ENCODE measurements at regions not wholly inside any gene's neighbourhood (a gene's known extent, or its start where the extent isn't known, plus 50 kb on each side); places are given as distances from the start of the nearest gene placed in this dataset.

DNA sequence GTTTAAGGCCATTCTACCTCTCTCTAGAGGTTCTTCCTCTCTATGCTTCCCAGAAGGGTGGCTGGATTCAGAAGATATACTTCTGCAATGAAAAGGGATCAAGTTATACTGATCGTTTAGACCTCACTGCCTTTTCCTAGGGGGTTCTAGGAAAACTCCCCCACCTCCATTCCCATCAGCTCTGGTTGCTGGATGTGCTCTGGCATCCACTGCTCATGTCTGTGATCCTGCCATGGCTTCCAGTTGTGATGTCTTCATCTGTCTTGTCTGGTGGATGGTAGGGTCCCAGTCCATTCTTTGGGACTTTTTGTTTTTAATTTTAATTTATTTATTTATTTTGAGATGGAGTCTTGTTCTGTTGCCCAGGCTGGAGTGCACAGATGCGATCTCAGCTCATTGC is 118.4 kb downstream of the BTBD3 start:
- no peaks in the 10 kb centered on the region for H3K36me3 Mint-ChIP-seq
- no peak overlapping the region for H3K27ac Mint-ChIP-seq
- no peak overlapping the region for H3K4me3 Mint-ChIP-seq
- H3K9me3 Mint-ChIP-seq, result peaks cover 5% of the 10 kb centered on the region; the same call in 1 of the 2 replicates
- CTCF ChIA-PET, result no interaction called here
- H3K27me3 Mint-ChIP-seq (ENCODE audit: low read depth), result no peaks in the 10 kb centered on the region
- ATAC-seq (no peak), DNase-seq (ENCODE audit: low spot score) (no peak)
- POLR2A ChIA-PET, result no interaction called here
- TF ChIP-seq ZNF232 (CRISPR knock-in tag; IDR thresholded peaks at IDR 0.05) (no peak), ARID4B (CRISPR knock-in tag; IDR thresholded peaks at IDR 0.05; ENCODE audit: borderline replicate concordance) (no peak), PREB (CRISPR knock-in tag; IDR thresholded peaks at IDR 0.05; ENCODE audit: borderline replicate concordance) (no peak), ZNF138 (CRISPR knock-in tag; conservative IDR thresholded peaks at IDR 0.05) (no peak), E2F4 (CRISPR knock-in tag; IDR thresholded peaks at IDR 0.05; ENCODE audit: borderline replicate concordance, low read depth) (no peak), TCF7 (CRISPR knock-in tag; IDR thresholded peaks at IDR 0.05; ENCODE audit: low read depth) (no peak), IRF1 (CRISPR knock-in tag; IDR thresholded peaks at IDR 0.05) (no peak), FOXK1 (CRISPR knock-in tag; IDR thresholded peaks at IDR 0.05) (no peak), ZNF263 (CRISPR knock-in tag; IDR thresholded peaks at IDR 0.05; ENCODE audit: low read depth) (no peak)
- TF ChIP-seq, protein P1, sequence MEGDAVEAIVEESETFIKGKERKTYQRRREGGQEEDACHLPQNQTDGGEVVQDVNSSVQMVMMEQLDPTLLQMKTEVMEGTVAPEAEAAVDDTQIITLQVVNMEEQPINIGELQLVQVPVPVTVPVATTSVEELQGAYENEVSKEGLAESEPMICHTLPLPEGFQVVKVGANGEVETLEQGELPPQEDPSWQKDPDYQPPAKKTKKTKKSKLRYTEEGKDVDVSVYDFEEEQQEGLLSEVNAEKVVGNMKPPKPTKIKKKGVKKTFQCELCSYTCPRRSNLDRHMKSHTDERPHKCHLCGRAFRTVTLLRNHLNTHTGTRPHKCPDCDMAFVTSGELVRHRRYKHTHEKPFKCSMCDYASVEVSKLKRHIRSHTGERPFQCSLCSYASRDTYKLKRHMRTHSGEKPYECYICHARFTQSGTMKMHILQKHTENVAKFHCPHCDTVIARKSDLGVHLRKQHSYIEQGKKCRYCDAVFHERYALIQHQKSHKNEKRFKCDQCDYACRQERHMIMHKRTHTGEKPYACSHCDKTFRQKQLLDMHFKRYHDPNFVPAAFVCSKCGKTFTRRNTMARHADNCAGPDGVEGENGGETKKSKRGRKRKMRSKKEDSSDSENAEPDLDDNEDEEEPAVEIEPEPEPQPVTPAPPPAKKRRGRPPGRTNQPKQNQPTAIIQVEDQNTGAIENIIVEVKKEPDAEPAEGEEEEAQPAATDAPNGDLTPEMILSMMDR (IDR thresholded peaks at IDR 0.05), result no peak
- H3K4me1 Mint-ChIP-seq, result 0 out of 2 replicates have a peak, but pooled peaks cover 3% of the 10 kb centered on the region

GRCh38 chr20:12037521-12037920 is 119.8 kb downstream of the BTBD3 start:
- no peak overlapping the region for H3K27ac Mint-ChIP-seq
- H3K4me3 Mint-ChIP-seq, result no peak overlapping the region
- CTCF ChIA-PET, result interaction anchor here (1.5 kb wide), 1 partner anchor 25 kb away, joined by 12 read pairs; no protein-coding TSS in a partner anchor
- peaks cover 4% of the 10 kb centered on the region; the same call in 1 of the 2 replicates for H3K9me3 Mint-ChIP-seq
- DNase-seq (ENCODE audit: low spot score) (no peak), ATAC-seq (no peak)
- POLR2A ChIA-PET, result no interaction called here
- H3K36me3 Mint-ChIP-seq, result no peaks in the 10 kb centered on the region
- 0 out of 2 replicates have a peak, but pooled peaks cover 3% of the 10 kb centered on the region for H3K4me1 Mint-ChIP-seq
- H3K27me3 Mint-ChIP-seq (ENCODE audit: low read depth), result no peaks in the 10 kb centered on the region
- TF ChIP-seq GTF2I (CRISPR knock-in tag; conservative IDR thresholded peaks at IDR 0.05) (no peak), IRF1 (CRISPR knock-in tag; IDR thresholded peaks at IDR 0.05) (no peak), SP1 (CRISPR knock-in tag; conservative IDR thresholded peaks at IDR 0.05) (no peak), GABPB1 (CRISPR knock-in tag; IDR thresholded peaks at IDR 0.05) (no peak), ZNF671 (CRISPR knock-in tag; IDR thresholded peaks at IDR 0.05) (no peak), FOXJ3 (CRISPR knock-in tag; IDR thresholded peaks at IDR 0.05; ENCODE audit: borderline replicate concordance) (no peak), ZNF138 (CRISPR knock-in tag; conservative IDR thresholded peaks at IDR 0.05) (no peak), NR3C1 (CRISPR knock-in tag; conservative IDR thresholded peaks at IDR 0.05; ENCODE audit: low read depth) (no peak), CREB1 (CRISPR knock-in tag; IDR thresholded peaks at IDR 0.05) (no peak)
- TF ChIP-seq, protein P2, sequence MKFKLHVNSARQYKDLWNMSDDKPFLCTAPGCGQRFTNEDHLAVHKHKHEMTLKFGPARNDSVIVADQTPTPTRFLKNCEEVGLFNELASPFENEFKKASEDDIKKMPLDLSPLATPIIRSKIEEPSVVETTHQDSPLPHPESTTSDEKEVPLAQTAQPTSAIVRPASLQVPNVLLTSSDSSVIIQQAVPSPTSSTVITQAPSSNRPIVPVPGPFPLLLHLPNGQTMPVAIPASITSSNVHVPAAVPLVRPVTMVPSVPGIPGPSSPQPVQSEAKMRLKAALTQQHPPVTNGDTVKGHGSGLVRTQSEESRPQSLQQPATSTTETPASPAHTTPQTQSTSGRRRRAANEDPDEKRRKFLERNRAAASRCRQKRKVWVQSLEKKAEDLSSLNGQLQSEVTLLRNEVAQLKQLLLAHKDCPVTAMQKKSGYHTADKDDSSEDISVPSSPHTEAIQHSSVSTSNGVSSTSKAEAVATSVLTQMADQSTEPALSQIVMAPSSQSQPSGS (CRISPR knock-in tag; IDR thresholded peaks at IDR 0.05; ENCODE audit: borderline replicate concordance, low read depth), result no peak
- TF ChIP-seq, protein P3, sequence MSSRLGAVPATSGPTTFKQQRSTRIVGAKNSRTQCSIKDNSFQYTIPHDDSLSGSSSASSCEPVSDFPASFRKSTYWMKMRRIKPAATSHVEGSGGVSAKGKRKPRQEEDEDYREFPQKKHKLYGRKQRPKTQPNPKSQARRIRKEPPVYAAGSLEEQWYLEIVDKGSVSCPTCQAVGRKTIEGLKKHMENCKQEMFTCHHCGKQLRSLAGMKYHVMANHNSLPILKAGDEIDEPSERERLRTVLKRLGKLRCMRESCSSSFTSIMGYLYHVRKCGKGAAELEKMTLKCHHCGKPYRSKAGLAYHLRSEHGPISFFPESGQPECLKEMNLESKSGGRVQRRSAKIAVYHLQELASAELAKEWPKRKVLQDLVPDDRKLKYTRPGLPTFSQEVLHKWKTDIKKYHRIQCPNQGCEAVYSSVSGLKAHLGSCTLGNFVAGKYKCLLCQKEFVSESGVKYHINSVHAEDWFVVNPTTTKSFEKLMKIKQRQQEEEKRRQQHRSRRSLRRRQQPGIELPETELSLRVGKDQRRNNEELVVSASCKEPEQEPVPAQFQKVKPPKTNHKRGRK (CRISPR knock-in tag; IDR thresholded peaks at IDR 0.05; ENCODE audit: borderline replicate concordance), result no peak
- TF ChIP-seq, protein P4, sequence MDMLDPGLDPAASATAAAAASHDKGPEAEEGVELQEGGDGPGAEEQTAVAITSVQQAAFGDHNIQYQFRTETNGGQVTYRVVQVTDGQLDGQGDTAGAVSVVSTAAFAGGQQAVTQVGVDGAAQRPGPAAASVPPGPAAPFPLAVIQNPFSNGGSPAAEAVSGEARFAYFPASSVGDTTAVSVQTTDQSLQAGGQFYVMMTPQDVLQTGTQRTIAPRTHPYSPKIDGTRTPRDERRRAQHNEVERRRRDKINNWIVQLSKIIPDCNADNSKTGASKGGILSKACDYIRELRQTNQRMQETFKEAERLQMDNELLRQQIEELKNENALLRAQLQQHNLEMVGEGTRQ (CRISPR knock-in tag; IDR thresholded peaks at IDR 0.05), result no peak

Data from WTC11 (cell line).